ENCODE measurements at regions not wholly inside any gene's neighbourhood (a gene's known extent, or its start where the extent isn't known, plus 50 kb on each side); places are given as distances from the start of the nearest gene placed in this dataset.

GRCh38 chr10:91164520-91165065, 55.9 kb upstream of the PCGF5 start:
- ChIA-PET POLR2A (interaction anchor here (0.6 to 1.4 kb wide), 3 partner anchors 37 to 292 kb away, joined by 3 to 6 read pairs (median 5); partner anchors contain the start of gene RPP30), CTCF (interaction anchor here (0.5 to 1.2 kb wide), 6 partner anchors 12 to 159 kb away, joined by 3 to 5 read pairs (median 3); no protein-coding TSS in a partner anchor)
- peaks cover 34% of the 10 kb centered on the region for H3K4me1 Mint-ChIP-seq
- intact Hi-C loops (cut with DNase I, micrococcal nuclease), result loop anchor here (2.0 to 10.0 kb wide), 6 partner anchors 36 to 1680 kb away; partner anchors contain the start of genes EXOC6 (in 1 of the 2), FGFBP3 (in 1 of the 2) and RPP30 (in 1 of the 2)
- ATAC-seq (no peak), DNase-seq (no peak)
- H3K27ac Mint-ChIP-seq, result peak overlapping the region; percentile 91
- H3K4me3 Mint-ChIP-seq, result peak overlapping the region; percentile 81
- no peaks in the 10 kb centered on the region for H3K27me3 Mint-ChIP-seq
- H3K9me3 Mint-ChIP-seq (ENCODE audit: low read depth), result peaks cover 13% of the 10 kb centered on the region
- peaks cover 11% of the 10 kb centered on the region for H3K36me3 Mint-ChIP-seq (ENCODE audit: low read depth)

DNA sequence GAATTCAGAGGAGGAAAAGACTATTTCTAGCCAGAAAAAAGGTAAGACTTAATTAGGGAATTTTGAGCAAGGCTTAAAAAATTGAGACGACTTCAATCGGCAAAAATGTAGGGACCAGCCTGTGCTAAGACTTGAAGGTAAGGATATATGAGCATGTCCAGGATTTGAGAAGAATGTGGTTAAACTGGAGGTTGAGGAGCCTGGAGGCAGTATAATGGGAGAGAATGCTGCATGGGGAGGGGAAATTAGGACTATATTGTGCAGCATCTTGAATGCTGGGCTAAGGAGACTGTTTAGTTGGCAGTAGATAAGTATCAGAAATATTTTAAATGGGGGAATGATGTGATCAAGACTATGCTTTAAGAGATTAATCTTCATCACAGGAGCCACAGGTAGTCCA, 53.1 kb upstream of the PCGF5 start:
- H3K36me3 Mint-ChIP-seq (ENCODE audit: low read depth), result peaks cover 24% of the 10 kb centered on the region
- no peak overlapping the region for H3K4me3 Mint-ChIP-seq
- no peak for ATAC-seq
- POLR2A ChIA-PET, result no interaction called here
- H3K9me3 Mint-ChIP-seq (ENCODE audit: low read depth), result peaks cover 22% of the 10 kb centered on the region
- intact Hi-C loops (cut with DNase I, micrococcal nuclease), result loop anchor here (10.0 kb wide), 3 partner anchors 293 to 1677 kb away; partner anchors contain the start of genes EXOC6 (in 1 of the 2), FGFBP3 (in 1 of the 2) and RPP30 (in 1 of the 2)
- no peak for DNase-seq
- no peaks in the 10 kb centered on the region for H3K27me3 Mint-ChIP-seq
- CTCF ChIA-PET, result interaction anchor here (0.5 to 0.6 kb wide), 2 partner anchors 83 to 1885 kb away, joined by 3 read pairs; no protein-coding TSS in a partner anchor
- no peak overlapping the region for H3K27ac Mint-ChIP-seq
- peaks cover 44% of the 10 kb centered on the region for H3K4me1 Mint-ChIP-seq

- DNase-seq (no peak), ATAC-seq (no peak)
- intact Hi-C loops (cut with DNase I, micrococcal nuclease), result no loop called here
- ChIA-PET CTCF (interaction anchor here (1.2 kb wide), 1 partner anchor 12 kb away, joined by 4 read pairs; no protein-coding TSS in a partner anchor), POLR2A (interaction anchor here (0.7 kb wide), 1 partner anchor 27 kb away, joined by 3 read pairs; no protein-coding TSS in a partner anchor)
- H3K27ac Mint-ChIP-seq, result no peak overlapping the region
- H3K9me3 Mint-ChIP-seq (ENCODE audit: low read depth), result peaks cover 27% of the 10 kb centered on the region
- H3K4me1 Mint-ChIP-seq, result peaks cover 35% of the 10 kb centered on the region
- H3K4me3 Mint-ChIP-seq, result no peak overlapping the region
- no peaks in the 10 kb centered on the region for H3K27me3 Mint-ChIP-seq
- H3K36me3 Mint-ChIP-seq (ENCODE audit: low read depth), result peaks cover 32% of the 10 kb centered on the region
Observed at GRCh38 chr10:91170418-91170817, 50.0 kb upstream of the PCGF5 start.

Measured in activated CD4-positive, alpha-beta T cell treated with anti-CD3 and anti-CD28 coated beads for 36 hours (primary cell).